HG03521 (cell line): ENCODE measurements at regions not wholly inside any gene's neighbourhood (a gene's known extent, or its start where the extent isn't known, plus 50 kb on each side); places are given as distances from the start of the nearest gene placed in this dataset.
"Not testable (repeated sequence)": the region's sequence is repeated elsewhere in the genome, so short reads cannot be mapped to it uniquely, and the experiment has no call there.

Experiments used
- ATAC-seq: cut with Tn5 transposase; IDR thresholded peaks from one replicate; pipeline ENCODE4 v1.9.1; 2021; ENCODE audit warnings: mild to moderate bottlenecking, moderate library complexity; ENCODE audit not compliant: unreplicated experiment

DNA sequence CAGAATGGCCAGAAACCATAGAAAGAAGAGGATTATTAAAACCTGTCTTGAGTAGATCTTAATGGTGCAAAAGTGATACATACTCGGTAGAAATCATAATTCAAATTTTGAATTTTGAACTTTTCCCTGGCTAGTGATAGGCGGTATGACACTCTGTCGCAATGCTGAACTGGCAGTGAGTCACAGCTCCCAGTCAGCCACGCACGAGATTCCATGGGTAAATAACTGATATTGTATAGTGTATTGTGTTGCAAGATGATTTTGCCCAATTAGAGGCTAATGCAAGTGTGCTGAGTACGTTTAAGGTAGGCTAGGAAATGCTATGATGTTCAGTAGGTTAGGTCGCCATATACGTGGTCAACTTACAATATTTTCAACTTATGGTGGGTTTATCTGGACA lies 207.0 kb downstream of the SIPA1L2 start:
- ATAC-seq = no peak

DNA sequence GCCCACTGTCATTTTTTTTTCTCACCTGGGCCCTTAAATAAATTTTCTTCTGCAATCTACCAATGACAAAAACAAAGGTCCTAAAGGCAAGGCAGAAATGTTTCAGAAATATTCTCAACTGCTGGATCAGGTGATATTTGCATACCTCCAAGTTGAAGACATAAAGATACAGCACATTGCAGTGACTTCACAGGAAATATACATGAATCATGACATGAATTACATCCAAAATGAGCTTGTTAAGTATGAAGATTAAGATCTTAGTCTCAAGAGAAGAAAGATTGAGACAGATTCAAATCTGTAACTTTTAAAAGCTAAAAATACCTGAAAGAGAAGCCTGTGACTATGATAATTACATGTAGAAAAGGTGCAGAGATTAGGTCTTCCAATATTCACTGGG lies 207.8 kb downstream of the SIPA1L2 start:
- ATAC-seq = no peak

DNA sequence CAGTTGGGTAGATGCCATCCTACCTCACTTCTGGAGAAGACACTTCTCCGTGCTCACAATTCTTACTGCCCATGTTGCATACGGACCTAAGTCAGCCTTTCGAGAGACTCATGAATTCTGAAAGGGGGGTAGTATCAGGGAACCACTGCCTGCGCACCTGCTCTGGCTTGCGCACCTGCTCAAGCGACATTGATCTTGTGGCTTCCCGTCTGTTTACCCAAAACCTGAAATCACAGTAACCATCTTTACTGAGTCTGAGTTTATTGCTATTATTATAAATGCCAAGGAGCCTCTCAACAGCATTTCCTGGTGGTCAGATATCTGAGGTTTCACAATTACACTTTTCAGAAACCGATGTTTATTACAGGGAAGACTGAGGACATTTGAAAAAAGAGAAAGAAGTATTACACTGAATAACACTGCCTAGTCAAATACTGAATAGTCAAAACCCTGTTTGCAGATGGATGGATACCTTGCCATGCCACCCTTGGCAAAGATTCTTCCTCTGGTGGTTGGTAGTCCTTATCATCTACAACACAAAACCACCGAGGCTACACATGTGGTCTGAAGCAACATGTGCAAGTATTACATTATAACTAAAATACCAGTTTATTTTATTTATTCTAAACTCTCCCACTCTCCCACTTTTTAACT lies 208.7 kb downstream of the SIPA1L2 start:
- ATAC-seq = no peak

- ATAC-seq = no peak
Measured at GRCh38 chr1:232417636-232418248, 212.2 kb downstream of the SIPA1L2 start.

- no peak for ATAC-seq
Measured at GRCh38 chr1:232416026-232416568, 213.8 kb downstream of the SIPA1L2 start.

- not testable (repeated sequence) for ATAC-seq
Measured at GRCh38 chr1:232415481-232415880, 214.5 kb downstream of the SIPA1L2 start.

DNA sequence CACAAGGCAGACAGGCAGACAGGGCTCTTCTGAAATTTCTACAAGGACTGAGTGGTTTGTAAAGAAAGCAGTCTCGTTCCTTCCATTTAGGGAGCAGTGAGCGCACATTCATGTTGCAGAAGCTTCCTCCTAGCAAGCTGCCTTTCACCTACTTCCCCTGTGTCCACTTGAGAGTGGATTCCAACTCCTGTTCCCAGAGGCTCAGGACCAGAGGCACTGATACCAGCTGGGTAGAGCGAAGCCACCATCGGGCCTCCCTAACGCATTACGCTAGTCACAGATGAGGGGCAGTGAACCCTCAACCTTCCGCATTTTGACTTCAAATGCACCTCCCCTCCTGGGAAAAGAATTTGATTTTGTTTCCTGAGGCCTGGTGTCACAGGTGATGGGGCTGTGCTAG lies 215.8 kb downstream of the SIPA1L2 start:
- no peak for ATAC-seq

DNA sequence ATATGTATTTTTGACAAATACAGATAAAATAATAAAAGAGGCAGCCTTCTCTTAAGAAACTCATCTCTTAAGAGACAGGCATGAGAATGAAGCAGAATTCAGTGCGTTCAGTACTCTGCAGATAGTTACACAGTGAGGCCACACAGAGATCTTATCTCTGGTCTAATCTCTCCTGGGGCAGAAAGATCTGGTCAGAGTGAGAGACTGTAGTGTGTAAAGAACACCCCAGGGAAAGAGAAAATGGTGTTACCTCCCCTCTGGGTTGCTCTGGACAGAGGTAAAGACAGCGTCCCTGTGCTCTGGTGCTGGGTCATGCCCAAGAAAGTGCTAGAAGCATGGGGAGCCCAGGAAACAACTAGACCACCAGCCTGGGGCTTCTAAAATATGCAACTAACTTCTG lies 216.3 kb downstream of the SIPA1L2 start:
- no peak for ATAC-seq

DNA sequence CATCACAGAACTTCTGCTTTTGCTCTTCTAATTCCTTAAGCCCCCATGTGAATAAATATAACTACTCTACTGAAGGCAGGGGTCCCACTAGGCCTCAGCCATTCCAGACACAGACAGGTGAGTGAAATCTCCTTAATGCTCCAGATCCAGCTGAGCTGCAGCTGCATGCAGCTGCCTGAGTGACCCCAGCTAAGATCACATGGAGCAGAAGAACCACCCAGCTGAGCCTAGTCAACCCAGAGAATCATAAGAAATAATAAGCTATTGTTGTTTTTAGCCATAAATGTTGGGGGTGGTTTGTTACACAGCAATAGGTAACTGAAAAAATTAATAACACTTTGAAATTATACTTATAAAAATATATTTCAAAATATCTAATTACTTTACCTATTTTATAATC lies 220.3 kb downstream of the SIPA1L2 start:
- ATAC-seq = no peak

DNA sequence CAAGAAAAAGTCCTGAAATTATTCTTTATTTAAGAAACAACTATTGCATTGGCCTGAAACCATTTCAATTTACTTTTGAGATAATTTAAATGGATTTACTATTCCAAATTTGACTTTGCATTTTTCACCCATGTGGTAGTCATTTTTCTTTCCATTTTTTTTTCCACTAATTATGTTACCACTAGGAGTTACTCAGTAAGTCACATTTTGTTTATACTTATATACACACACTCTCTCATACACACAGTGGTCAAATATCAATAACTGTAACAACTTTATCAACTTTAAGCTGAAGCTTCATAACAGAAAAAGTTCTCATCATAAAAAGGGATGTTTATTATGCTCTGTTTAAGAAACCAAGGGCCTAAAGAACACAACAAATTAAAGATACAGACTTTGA lies 222.8 kb downstream of the SIPA1L2 start:
- no peak for ATAC-seq

- no peak for ATAC-seq
Measured at GRCh38 chr1:232405781-232406180, 224.2 kb downstream of the SIPA1L2 start.

- ATAC-seq = no peak
Measured at GRCh38 chr1:232404981-232405731, 224.8 kb downstream of the SIPA1L2 start.

- no peak for ATAC-seq
Measured at GRCh38 chr1:232404227-232404626, 225.7 kb downstream of the SIPA1L2 start.

- ATAC-seq = no peak
Measured at GRCh38 chr1:232403017-232403714, 226.8 kb downstream of the SIPA1L2 start.

GRCh38 chr1:232398823-232399222 lies 231.1 kb downstream of the SIPA1L2 start:
- no peak for ATAC-seq

DNA sequence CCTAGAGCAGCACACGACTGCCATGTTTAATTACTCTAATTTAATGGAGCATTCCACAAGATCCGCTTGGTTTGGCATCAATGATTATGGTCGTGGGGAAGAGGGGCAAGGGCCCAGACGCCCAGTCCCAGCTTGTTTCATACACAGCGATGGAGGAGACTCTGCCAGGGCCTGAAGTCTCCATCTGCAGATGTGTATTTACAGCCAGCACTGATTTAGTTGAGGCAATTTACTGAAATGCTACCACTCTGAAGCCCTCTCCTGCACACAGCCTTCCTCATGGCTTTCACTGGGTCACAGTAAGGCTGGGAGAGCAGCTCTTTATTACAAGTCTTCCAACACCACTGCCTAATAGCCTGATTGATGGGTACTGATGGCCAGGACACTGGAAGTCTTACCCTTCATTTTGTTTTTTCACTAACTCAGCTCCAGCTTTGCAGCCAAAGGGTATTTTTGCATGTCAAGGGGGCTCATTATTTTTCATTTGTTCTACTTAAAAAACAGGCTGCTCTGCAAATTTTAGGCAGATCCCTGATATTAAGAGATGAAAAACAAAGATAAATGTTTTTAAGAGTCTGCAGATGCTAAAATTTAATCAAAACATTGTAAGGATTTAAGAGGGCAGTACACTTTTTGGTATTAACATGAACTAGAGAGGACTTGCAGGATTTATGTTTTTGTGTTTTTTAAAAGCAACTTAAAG lies 236.3 kb downstream of the SIPA1L2 start:
- ATAC-seq = no peak

GRCh38 chr1:232393010-232393409 lies 236.9 kb downstream of the SIPA1L2 start:
- ATAC-seq = no peak

GRCh38 chr1:232390590-232390989 lies 239.3 kb downstream of the SIPA1L2 start:
- no peak for ATAC-seq

DNA sequence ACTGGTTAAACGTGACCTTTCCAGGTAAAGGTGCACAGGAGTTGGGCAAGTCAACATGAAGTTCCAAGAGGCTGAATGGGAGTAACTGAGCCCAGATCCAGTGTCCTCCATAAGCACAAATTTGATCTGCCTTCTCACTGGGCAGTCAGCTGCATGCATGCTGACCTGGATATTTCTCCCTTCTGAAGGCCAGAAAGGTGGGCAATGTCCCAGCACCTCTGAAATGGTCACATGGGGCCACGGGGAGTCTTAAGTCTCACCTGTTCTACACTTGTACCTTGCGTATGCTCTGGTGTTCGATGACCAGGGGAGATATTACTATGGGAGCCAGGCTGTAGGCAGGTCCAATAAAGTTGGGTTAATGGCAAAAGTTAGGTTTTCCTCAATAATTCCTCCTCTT lies 240.2 kb downstream of the SIPA1L2 start:
- no peak for ATAC-seq

DNA sequence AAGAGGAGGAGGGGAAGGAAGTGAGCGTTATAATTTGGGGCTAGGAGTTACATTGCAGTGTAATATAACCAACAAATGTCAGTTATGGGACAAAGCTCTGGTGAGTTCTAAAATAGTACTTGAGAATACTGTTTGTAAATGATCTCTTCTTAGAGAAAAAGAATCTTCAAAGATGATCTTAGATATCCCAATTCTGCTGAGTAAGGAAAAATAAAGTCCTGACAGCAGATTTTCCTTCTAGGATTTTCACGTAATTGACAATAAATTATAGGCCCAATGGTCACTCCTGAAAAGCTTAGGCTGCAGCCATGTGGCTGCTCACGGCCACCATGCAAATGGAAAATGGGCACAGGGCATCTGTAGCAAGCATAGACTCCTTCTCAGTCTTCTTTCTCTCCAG lies 241.6 kb downstream of the SIPA1L2 start:
- no peak for ATAC-seq
